IMR-90 (cell line): ENCODE measurements at regions not wholly inside any gene's neighbourhood (a gene's known extent, or its start where the extent isn't known, plus 50 kb on each side); places are given as distances from the start of the nearest gene placed in this dataset.

ENCODE experiments used
- ATAC-seq: fragments of 200-7000 bp; cut with Tn5 transposase; 2 replicates; pipeline ENCODE4 v1.9.1; 2020; ENCODE audit warnings: low read depth, mild to moderate bottlenecking, moderate library complexity
- BruUV-seq: library from RNA; stranded (reverse); fragments of 400-500 nt; replicated peaks from 2 replicates; lab custom pipeline; 2021; lab: Mats Ljungman, UMichigan
- CTCF ChIA-PET: fragments of 300-600 bp; formaldehyde crosslinking; extraction: SDS; loops from one replicate; lab custom pipeline; 2021; ENCODE audit warnings: antibody characterized with exemption; lab: Yijun Ruan, JAX
- POLR2A ChIA-PET: fragments of 300-600 bp; sonication (Branson Sonifier 250); formaldehyde crosslinking; loops from one replicate; lab custom pipeline; 2022; ENCODE audit warnings: antibody characterized with exemption; ENCODE audit not compliant: unreplicated experiment; lab: Charles Lee
- DNase-seq: peaks from one replicate; pipeline ENCODE4 v3.0.0; 2013
- H2AFZ ChIP-seq: replicated peaks from 2 replicates; pipeline ENCODE3; 2013; ENCODE audit warnings: low read length, mild to moderate bottlenecking; ENCODE audit not compliant: poor library complexity
- H2AK5ac ChIP-seq: 2 replicates; pipeline ENCODE4 v1.6.1; 2013; ENCODE audit warnings: low read depth, low read length, inconsistent platforms
- H2AK9ac ChIP-seq: replicated peaks from 2 replicates; pipeline ENCODE3; 2013; ENCODE audit warnings: mild to moderate bottlenecking, low read depth, low read length, moderate library complexity; ENCODE audit not compliant: poor library complexity
- H2BK120ac ChIP-seq: 2 replicates; pipeline ENCODE4 v1.6.1; 2013; ENCODE audit warnings: low read depth, low read length, inconsistent platforms
- H2BK15ac ChIP-seq: 3 replicates; pipeline ENCODE4 v1.6.1; 2013; ENCODE audit warnings: low read depth, low read length, inconsistent platforms
- H2BK20ac ChIP-seq: 2 replicates; pipeline ENCODE4 v1.6.1; 2013; ENCODE audit warnings: low read depth, mild to moderate bottlenecking, inconsistent platforms, low read length, moderate library complexity
- H2BK5ac ChIP-seq: 2 replicates; pipeline ENCODE4 v1.6.1; 2013; ENCODE audit warnings: mild to moderate bottlenecking, low read depth, low read length, inconsistent platforms; ENCODE audit not compliant: poor library complexity, severe bottlenecking
- H3K14ac ChIP-seq: replicated peaks from 2 replicates; pipeline ENCODE4 v1.6.1; 2013; ENCODE audit warnings: low read depth, low read length, inconsistent platforms
- H3K18ac ChIP-seq: 2 replicates; pipeline ENCODE4 v1.6.1; 2013; ENCODE audit warnings: low read depth, low read length, control low read depth
- H3K23ac ChIP-seq: 2 replicates; pipeline ENCODE4 v1.6.1; 2013; ENCODE audit warnings: low read depth, low read length, inconsistent platforms
- H3K27ac ChIP-seq: 2 replicates; pipeline ENCODE4 v1.5.1; 2013; ENCODE audit warnings: mild to moderate bottlenecking, control low read depth, low read length; ENCODE audit not compliant: insufficient read depth
- H3K27me3 ChIP-seq: 2 replicates; pipeline ENCODE4 v1.6.1; 2013; ENCODE audit warnings: low read length; ENCODE audit not compliant: control insufficient read depth, insufficient read depth
- H3K36me3 ChIP-seq: 2 replicates; pipeline ENCODE4 v1.6.1; 2013; ENCODE audit warnings: low read length, mixed read lengths; ENCODE audit not compliant: control insufficient read depth, insufficient read depth
- H3K4ac ChIP-seq: 2 replicates; pipeline ENCODE4 v1.6.1; 2013; ENCODE audit warnings: low read depth, low read length, inconsistent platforms
- H3K4me1 ChIP-seq: 2 replicates; pipeline ENCODE4 v1.6.1; 2013; ENCODE audit warnings: low read length, mixed read lengths; ENCODE audit not compliant: control insufficient read depth, insufficient read depth
- H3K4me2 ChIP-seq: 2 replicates; pipeline ENCODE4 v1.6.1; 2013; ENCODE audit warnings: low read depth, mild to moderate bottlenecking, control low read depth, low read length, moderate library complexity
- H3K4me3 ChIP-seq: 2 replicates; pipeline ENCODE4 v1.5.1; 2013; ENCODE audit warnings: low read depth, mild to moderate bottlenecking, control low read depth, low read length, moderate library complexity; ENCODE audit not compliant: insufficient read depth
- H3K56ac ChIP-seq: 2 replicates; pipeline ENCODE4 v1.6.1; 2013; ENCODE audit warnings: low read length, inconsistent platforms; ENCODE audit not compliant: insufficient read depth; ENCODE audit errors: extremely low read depth
- H3K79me1 ChIP-seq, 2 experiments: 2 replicates each; pipeline ENCODE4 v1.6.1; 2013; ENCODE audit warnings: low read length in 2 of 2, inconsistent platforms in 1 of 2, low read depth in 1 of 2
- H3K9ac ChIP-seq: 2 replicates; pipeline ENCODE4 v1.6.1; 2013; ENCODE audit warnings: low read depth, low read length, control low read depth
- H3K9me1 ChIP-seq: 2 replicates; pipeline ENCODE4 v1.6.1; 2013; ENCODE audit warnings: low read length, inconsistent platforms; ENCODE audit not compliant: insufficient read depth
- H3K9me3 ChIP-seq: 2 replicates; pipeline ENCODE4 v1.6.1; 2013; ENCODE audit warnings: low read length; ENCODE audit not compliant: control insufficient read depth, insufficient read depth
- H4K20me1 ChIP-seq: 2 replicates; pipeline ENCODE4 v1.6.1; 2013; ENCODE audit warnings: low read length, inconsistent platforms; ENCODE audit not compliant: insufficient read depth
- H4K5ac ChIP-seq: 2 replicates; pipeline ENCODE4 v1.6.1; 2013; ENCODE audit warnings: mild to moderate bottlenecking, low read depth, low read length, control low read depth
- H4K8ac ChIP-seq, 2 experiments: 2 replicates each; pipeline ENCODE4 v1.6.1; 2013; ENCODE audit warnings: low read depth in 2 of 2, low read length in 2 of 2, control low read depth in 1 of 2, inconsistent platforms in 1 of 2
- H4K91ac ChIP-seq: 2 replicates; pipeline ENCODE4 v1.6.1; 2013; ENCODE audit warnings: low read depth, low read length, inconsistent platforms; ENCODE audit not compliant: insufficient read depth
- CHD1 ChIP-seq: IDR thresholded peaks from 2 replicates; pipeline ENCODE4 v1.6.1; 2012; ENCODE audit warnings: low read depth, low read length, improper control_type of control experiment
- FOS ChIP-seq: fragments of 150-350 bp; IDR thresholded peaks from 2 replicates; pipeline ENCODE4 v1.6.1; 2016; ENCODE audit warnings: low read depth, low read length
- MAZ ChIP-seq: IDR thresholded peaks from 2 replicates; pipeline ENCODE4 v1.6.1; 2012; ENCODE audit warnings: low read depth, mild to moderate bottlenecking, low read length, improper control_type of control experiment, moderate library complexity, borderline replicate concordance
- MXI1 ChIP-seq: IDR thresholded peaks from 2 replicates; pipeline ENCODE4 v1.6.1; 2012; ENCODE audit warnings: low read depth, mild to moderate bottlenecking, low read length, moderate library complexity, borderline replicate concordance
- NFE2L2 ChIP-seq: fragments of 150-350 bp; IDR thresholded peaks from 2 replicates; pipeline ENCODE4 v1.6.1; 2016; ENCODE audit warnings: low read depth, mild to moderate bottlenecking, low read length
- RAD21 ChIP-seq: IDR thresholded peaks from 2 replicates; pipeline ENCODE4 v1.6.1; 2012; ENCODE audit warnings: low read length, improper control_type of control experiment
- WGBS, 2 experiments: methylation state at CpG; one replicate each; pipeline versions ENCODE4 v1.1.5 to v1.1.7; 2013; ENCODE audit warnings: missing lambda C conversion rate in 2 of 2; ENCODE audit not compliant: insufficient read length in 1 of 2; ENCODE audit errors: extremely low coverage in 2 of 2; 5-methylcytosine and 5-hydroxymethylcytosine counted together
- dilution Hi-C: fragments of 300-500 bp; cut with HindIII; formaldehyde crosslinking; loops from one replicate; pipeline ENCODE4 v1.14.3; 2018; ENCODE audit warnings: low sequenced_read_pairs; ENCODE audit not compliant: unreplicated experiment
- in situ Hi-C: fragments of 300-500 bp; cut with MboI; formaldehyde crosslinking; loops from 3 replicates; pipeline ENCODE4 v1.14.3; 2019; ENCODE audit warnings: low sequenced_read_pairs, inconsistent platforms, mixed read lengths
- intact Hi-C: fragments of 100-400 bp; cut with micrococcal nuclease; formaldehyde crosslinking; loops from 2 replicates; pipeline ENCODE4 v1.10.0; 2022
- TF ChIP-seq, protein P1 (sequence below): fragments of 150-350 bp; IDR thresholded peaks from 2 replicates; pipeline ENCODE4 v1.6.1; 2016; ENCODE audit warnings: low read depth, mild to moderate bottlenecking, low read length, moderate library complexity, borderline replicate concordance
- TF ChIP-seq, protein P2 (sequence below): conservative IDR thresholded peaks from 2 replicates; pipeline ENCODE4 v1.5.1; 2012; ENCODE audit warnings: mild to moderate bottlenecking, low read depth, low read length, improper control_type of control experiment

DNA sequence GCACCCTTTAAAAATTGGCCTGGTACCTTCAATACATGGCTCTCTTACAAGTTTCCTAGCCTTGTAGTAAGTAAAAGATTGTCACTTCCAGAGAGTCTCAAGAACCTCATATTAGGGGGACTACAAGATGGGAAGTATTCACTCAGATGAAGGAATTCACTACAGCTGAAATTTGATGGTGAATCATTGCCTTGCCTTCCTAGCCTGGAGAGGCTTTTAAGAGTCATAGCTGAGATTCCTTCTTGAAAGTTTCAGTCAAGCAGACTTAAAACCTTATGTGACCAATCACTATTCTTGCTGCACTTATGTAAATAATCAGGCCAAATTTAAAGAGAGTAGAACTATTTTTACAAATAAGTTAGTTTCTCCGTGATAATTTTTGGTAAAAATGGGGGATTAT, 451.6 kb downstream of the TRHDE start:
- intact Hi-C loops, result no loop called here
- DNase-seq, result no peak
- H3K27ac ChIP-seq, result no peak overlapping the region

More for the DNA sequence above, 451.6 kb downstream of the TRHDE start:
- no TSS peak for BruUV-seq
- H4K20me1 ChIP-seq, result no peaks in the 10 kb centered on the region
- dilution Hi-C loops (no loop called here), in situ Hi-C loops (no loop called here)
- H2AK9ac ChIP-seq, result no peak overlapping the region
- H3K23ac ChIP-seq, result no peak overlapping the region
- H3K14ac ChIP-seq, result no peak overlapping the region
- H4K5ac ChIP-seq, result no peak overlapping the region
- H3K56ac ChIP-seq, result no peak overlapping the region
- H2AFZ ChIP-seq, result no peak overlapping the region
- no peak overlapping the region for H3K4me3 ChIP-seq
- H2BK15ac ChIP-seq, result no peak overlapping the region
- no peaks in the 10 kb centered on the region for H3K79me1 ChIP-seq
- TF ChIP-seq FOS (no peak), CHD1 (no peak), MXI1 (no peak), MAZ (no peak), RAD21 (no peak), NFE2L2 (no peak)
- TF ChIP-seq, protein P1, sequence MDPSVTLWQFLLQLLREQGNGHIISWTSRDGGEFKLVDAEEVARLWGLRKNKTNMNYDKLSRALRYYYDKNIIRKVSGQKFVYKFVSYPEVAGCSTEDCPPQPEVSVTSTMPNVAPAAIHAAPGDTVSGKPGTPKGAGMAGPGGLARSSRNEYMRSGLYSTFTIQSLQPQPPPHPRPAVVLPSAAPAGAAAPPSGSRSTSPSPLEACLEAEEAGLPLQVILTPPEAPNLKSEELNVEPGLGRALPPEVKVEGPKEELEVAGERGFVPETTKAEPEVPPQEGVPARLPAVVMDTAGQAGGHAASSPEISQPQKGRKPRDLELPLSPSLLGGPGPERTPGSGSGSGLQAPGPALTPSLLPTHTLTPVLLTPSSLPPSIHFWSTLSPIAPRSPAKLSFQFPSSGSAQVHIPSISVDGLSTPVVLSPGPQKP, result no peak
- TF ChIP-seq, protein P2, sequence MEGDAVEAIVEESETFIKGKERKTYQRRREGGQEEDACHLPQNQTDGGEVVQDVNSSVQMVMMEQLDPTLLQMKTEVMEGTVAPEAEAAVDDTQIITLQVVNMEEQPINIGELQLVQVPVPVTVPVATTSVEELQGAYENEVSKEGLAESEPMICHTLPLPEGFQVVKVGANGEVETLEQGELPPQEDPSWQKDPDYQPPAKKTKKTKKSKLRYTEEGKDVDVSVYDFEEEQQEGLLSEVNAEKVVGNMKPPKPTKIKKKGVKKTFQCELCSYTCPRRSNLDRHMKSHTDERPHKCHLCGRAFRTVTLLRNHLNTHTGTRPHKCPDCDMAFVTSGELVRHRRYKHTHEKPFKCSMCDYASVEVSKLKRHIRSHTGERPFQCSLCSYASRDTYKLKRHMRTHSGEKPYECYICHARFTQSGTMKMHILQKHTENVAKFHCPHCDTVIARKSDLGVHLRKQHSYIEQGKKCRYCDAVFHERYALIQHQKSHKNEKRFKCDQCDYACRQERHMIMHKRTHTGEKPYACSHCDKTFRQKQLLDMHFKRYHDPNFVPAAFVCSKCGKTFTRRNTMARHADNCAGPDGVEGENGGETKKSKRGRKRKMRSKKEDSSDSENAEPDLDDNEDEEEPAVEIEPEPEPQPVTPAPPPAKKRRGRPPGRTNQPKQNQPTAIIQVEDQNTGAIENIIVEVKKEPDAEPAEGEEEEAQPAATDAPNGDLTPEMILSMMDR, result no peak
- no peaks in the 10 kb centered on the region for H3K27me3 ChIP-seq
- WGBS, 2 experiments, result 100% methylated on average over 1 of the region's 1 CpG; no CpG with 5 or more reads in 1 of the 2 experiments
- CTCF ChIA-PET, result no interaction called here
- H2BK120ac ChIP-seq, result no peak overlapping the region
- H3K36me3 ChIP-seq, result no peaks in the 10 kb centered on the region
- no peaks in the 10 kb centered on the region for H3K9me3 ChIP-seq
- no peak overlapping the region for H2AK5ac ChIP-seq
- no peak overlapping the region for H4K91ac ChIP-seq
- H4K8ac ChIP-seq, result no peak overlapping the region
- no peak overlapping the region for H2BK20ac ChIP-seq
- H3K18ac ChIP-seq, result no peak overlapping the region
- no peak overlapping the region for H3K4ac ChIP-seq
- H3K4me2 ChIP-seq, result no peak overlapping the region
- no peaks in the 10 kb centered on the region for H3K4me1 ChIP-seq
- H2BK5ac ChIP-seq, result no peak overlapping the region
- no peak overlapping the region for H3K9ac ChIP-seq
- POLR2A ChIA-PET, result no interaction called here
- ATAC-seq, result no peak; the same call in 1 of the 2 replicates
- no peaks in the 10 kb centered on the region for H3K9me1 ChIP-seq
